ENCODE measurements at regions not wholly inside any gene's neighbourhood (a gene's known extent, or its start where the extent isn't known, plus 50 kb on each side); places are given as distances from the start of the nearest gene placed in this dataset.

GRCh38 chr2:139260052-139260430 is 479.9 kb upstream of the NXPH2 start:
- Histone ChIP-seq H3K36me3 (replicated peaks; ENCODE audit: low read depth, low read length) (no peaks in the 10 kb centered on the region), H3K9ac (ENCODE audit: low read length) (no peak overlapping the region), H3K27me3 (ENCODE audit: low read depth, low read length) (no peaks in the 10 kb centered on the region), H3K4me3 (ENCODE audit: low read length) (no peak overlapping the region), H3K9me3 (ENCODE audit: insufficient read depth, low read length) (no peaks in the 10 kb centered on the region), H3K27ac (ENCODE audit: low read length) (no peak overlapping the region), H3K4me1 (ENCODE audit: low read length) (no peaks in the 10 kb centered on the region), H2AFZ (ENCODE audit: low read depth, low read length) (no peak overlapping the region), H3K4me2 (ENCODE audit: low read length) (no peak overlapping the region), H4K20me1 (ENCODE audit: insufficient read depth, low read length) (no peaks in the 10 kb centered on the region), H3K79me2 (ENCODE audit: low read length) (no peaks in the 10 kb centered on the region)
- TF ChIP-seq EZH2phosphoT487 (IDR thresholded peaks at IDR 0.05; ENCODE audit: low read depth): no peak
- TF ChIP-seq CTCF (IDR thresholded peaks at IDR 0.05; ENCODE audit: low read depth, low read length): no peak

GRCh38 chr2:139259422-139260051 is 479.3 kb upstream of the NXPH2 start:
- no peaks in the 10 kb centered on the region for H3K9me3 ChIP-seq (ENCODE audit: insufficient read depth, low read length)

GRCh38 chr2:139241286-139241685 is 461.1 kb upstream of the NXPH2 start:
- Histone ChIP-seq H2AFZ (ENCODE audit: low read depth, low read length) (no peak overlapping the region), H3K27ac (ENCODE audit: low read length) (no peak overlapping the region), H4K20me1 (ENCODE audit: insufficient read depth, low read length) (no peaks in the 10 kb centered on the region), H3K36me3 (replicated peaks; ENCODE audit: low read depth, low read length) (no peaks in the 10 kb centered on the region), H3K4me1 (ENCODE audit: low read length) (no peaks in the 10 kb centered on the region), H3K79me2 (ENCODE audit: low read length) (no peaks in the 10 kb centered on the region), H3K4me3 (ENCODE audit: low read length) (no peak overlapping the region), H3K9ac (ENCODE audit: low read length) (no peak overlapping the region), H3K9me3 (ENCODE audit: insufficient read depth, low read length) (no peaks in the 10 kb centered on the region), H3K27me3 (ENCODE audit: low read depth, low read length) (no peaks in the 10 kb centered on the region), H3K4me2 (ENCODE audit: low read length) (no peak overlapping the region)
- TF ChIP-seq EZH2phosphoT487 (IDR thresholded peaks at IDR 0.05; ENCODE audit: low read depth): no peak
- no peak for TF ChIP-seq CTCF (IDR thresholded peaks at IDR 0.05; ENCODE audit: low read depth, low read length)

More at GRCh38 chr2:139259422-139260051, 479.3 kb upstream of the NXPH2 start:
- Histone ChIP-seq H3K4me2 (ENCODE audit: low read length) (no peak overlapping the region), H3K27ac (ENCODE audit: low read length) (no peak overlapping the region), H3K9ac (ENCODE audit: low read length) (no peak overlapping the region), H3K36me3 (replicated peaks; ENCODE audit: low read depth, low read length) (no peaks in the 10 kb centered on the region), H3K4me1 (ENCODE audit: low read length) (no peaks in the 10 kb centered on the region), H2AFZ (ENCODE audit: low read depth, low read length) (no peak overlapping the region), H3K4me3 (ENCODE audit: low read length) (no peak overlapping the region), H3K79me2 (ENCODE audit: low read length) (no peaks in the 10 kb centered on the region), H4K20me1 (ENCODE audit: insufficient read depth, low read length) (no peaks in the 10 kb centered on the region), H3K27me3 (ENCODE audit: low read depth, low read length) (no peaks in the 10 kb centered on the region)
- TF ChIP-seq EZH2phosphoT487 (IDR thresholded peaks at IDR 0.05; ENCODE audit: low read depth) (no peak), CTCF (IDR thresholded peaks at IDR 0.05; ENCODE audit: low read depth, low read length) (no peak)

- no peaks in the 10 kb centered on the region for H3K36me3 ChIP-seq (replicated peaks; ENCODE audit: low read depth, low read length)
- H2AFZ ChIP-seq (ENCODE audit: low read depth, low read length): no peak overlapping the region
- H3K4me1 ChIP-seq (ENCODE audit: low read length): no peaks in the 10 kb centered on the region
- no peaks in the 10 kb centered on the region for H4K20me1 ChIP-seq (ENCODE audit: insufficient read depth, low read length)
- no peak overlapping the region for H3K27ac ChIP-seq (ENCODE audit: low read length)
- no peaks in the 10 kb centered on the region for H3K27me3 ChIP-seq (ENCODE audit: low read depth, low read length)
- no peaks in the 10 kb centered on the region for H3K79me2 ChIP-seq (ENCODE audit: low read length)
- no peaks in the 10 kb centered on the region for H3K9me3 ChIP-seq (ENCODE audit: insufficient read depth, low read length)
- no peak overlapping the region for H3K4me2 ChIP-seq (ENCODE audit: low read length)
- H3K4me3 ChIP-seq (ENCODE audit: low read length): no peak overlapping the region
- no peak overlapping the region for H3K9ac ChIP-seq (ENCODE audit: low read length)
- TF ChIP-seq EZH2phosphoT487 (IDR thresholded peaks at IDR 0.05; ENCODE audit: low read depth): no peak
- no peak for TF ChIP-seq CTCF (IDR thresholded peaks at IDR 0.05; ENCODE audit: low read depth, low read length)
Measured at GRCh38 chr2:139237023-139237422, 456.8 kb upstream of the NXPH2 start.

Data from OCI-LY3 (cell line).